ENCODE measurements at regions not wholly inside any gene's neighbourhood (a gene's known extent, or its start where the extent isn't known, plus 50 kb on each side); places are given as distances from the start of the nearest gene placed in this dataset.

- ChIA-PET CTCF (no interaction called here), POLR2A (no interaction called here)
- no peak overlapping the region for H3K4me3 Mint-ChIP-seq
- no peaks in the 10 kb centered on the region for H3K36me3 Mint-ChIP-seq (ENCODE audit: low read depth)
- H3K9me3 Mint-ChIP-seq (ENCODE audit: insufficient read depth): no peaks in the 10 kb centered on the region
- H3K4me1 Mint-ChIP-seq (ENCODE audit: low read depth): no peaks in the 10 kb centered on the region
- no peak for DNase-seq
- H3K27ac Mint-ChIP-seq: no peak overlapping the region
- no peak for ATAC-seq
- no peaks in the 10 kb centered on the region for H3K27me3 Mint-ChIP-seq (ENCODE audit: low read depth)
These were observed 413.9 kb downstream of the HGF start for GRCh38 chr7:81355911-81356310.

GRCh38 chr7:81349044-81349443 lies 420.8 kb downstream of the HGF start:
- H3K27ac Mint-ChIP-seq: no peak overlapping the region
- no peaks in the 10 kb centered on the region for H3K27me3 Mint-ChIP-seq (ENCODE audit: low read depth)
- H3K9me3 Mint-ChIP-seq (ENCODE audit: insufficient read depth): no peaks in the 10 kb centered on the region
- ATAC-seq (no peak), DNase-seq (no peak)
- no peaks in the 10 kb centered on the region for H3K36me3 Mint-ChIP-seq (ENCODE audit: low read depth)
- no peak overlapping the region for H3K4me3 Mint-ChIP-seq
- no peaks in the 10 kb centered on the region for H3K4me1 Mint-ChIP-seq (ENCODE audit: low read depth)
- ChIA-PET CTCF (no interaction called here), POLR2A (no interaction called here)

- Mint-ChIP-seq H3K27me3 (ENCODE audit: low read depth) (no peaks in the 10 kb centered on the region), H3K27ac (no peak overlapping the region), H3K9me3 (ENCODE audit: insufficient read depth) (no peaks in the 10 kb centered on the region), H3K36me3 (ENCODE audit: low read depth) (no peaks in the 10 kb centered on the region), H3K4me1 (ENCODE audit: low read depth) (no peaks in the 10 kb centered on the region), H3K4me3 (no peak overlapping the region)
- no peak for DNase-seq
- CTCF ChIA-PET: interaction anchor here (1.5 kb wide), 1 partner anchor 10 kb away, joined by 3 read pairs; no protein-coding TSS in a partner anchor
- POLR2A ChIA-PET: no interaction called here
- ATAC-seq: no peak
These were observed 421.1 kb upstream of the SEMA3C start for GRCh38 chr7:81339946-81340345.

GRCh38 chr7:81333536-81333935 lies 414.7 kb upstream of the SEMA3C start:
- no peak for DNase-seq
- no peaks in the 10 kb centered on the region for H3K36me3 Mint-ChIP-seq (ENCODE audit: low read depth)
- H3K4me1 Mint-ChIP-seq (ENCODE audit: low read depth): no peaks in the 10 kb centered on the region
- no peaks in the 10 kb centered on the region for H3K27me3 Mint-ChIP-seq (ENCODE audit: low read depth)
- H3K27ac Mint-ChIP-seq: no peak overlapping the region
- H3K4me3 Mint-ChIP-seq: no peak overlapping the region
- ChIA-PET POLR2A (no interaction called here), CTCF (no interaction called here)
- H3K9me3 Mint-ChIP-seq (ENCODE audit: insufficient read depth): peaks cover 3% of the 10 kb centered on the region
- no peak for ATAC-seq

GRCh38 chr7:81333004-81333403 lies 414.2 kb upstream of the SEMA3C start:
- no peaks in the 10 kb centered on the region for H3K27me3 Mint-ChIP-seq (ENCODE audit: low read depth)
- ChIA-PET POLR2A (no interaction called here), CTCF (no interaction called here)
- DNase-seq (no peak), ATAC-seq (no peak)
- H3K9me3 Mint-ChIP-seq (ENCODE audit: insufficient read depth): peaks cover 3% of the 10 kb centered on the region
- no peak overlapping the region for H3K4me3 Mint-ChIP-seq
- H3K27ac Mint-ChIP-seq: no peak overlapping the region
- H3K36me3 Mint-ChIP-seq (ENCODE audit: low read depth): no peaks in the 10 kb centered on the region
- no peaks in the 10 kb centered on the region for H3K4me1 Mint-ChIP-seq (ENCODE audit: low read depth)

- ATAC-seq (no peak), DNase-seq (no peak)
- H3K27me3 Mint-ChIP-seq (ENCODE audit: low read depth): no peaks in the 10 kb centered on the region
- no peak overlapping the region for H3K4me3 Mint-ChIP-seq
- peaks cover 3% of the 10 kb centered on the region for H3K9me3 Mint-ChIP-seq (ENCODE audit: insufficient read depth)
- CTCF ChIA-PET: no interaction called here
- no peaks in the 10 kb centered on the region for H3K4me1 Mint-ChIP-seq (ENCODE audit: low read depth)
- H3K27ac Mint-ChIP-seq: no peak overlapping the region
- H3K36me3 Mint-ChIP-seq (ENCODE audit: low read depth): no peaks in the 10 kb centered on the region
- POLR2A ChIA-PET: no interaction called here
These were observed 412.5 kb upstream of the SEMA3C start for GRCh38 chr7:81331061-81332018.

GRCh38 chr7:81330108-81330507 lies 411.3 kb upstream of the SEMA3C start:
- H3K4me1 Mint-ChIP-seq (ENCODE audit: low read depth): no peaks in the 10 kb centered on the region
- CTCF ChIA-PET: interaction anchor here (1.3 kb wide), 1 partner anchor 10 kb away, joined by 3 read pairs; no protein-coding TSS in a partner anchor

GRCh38 chr7:81327468-81328266 lies 408.8 kb upstream of the SEMA3C start:
- ATAC-seq (no peak), DNase-seq (no peak)
- H3K4me3 Mint-ChIP-seq: no peak overlapping the region
- H3K9me3 Mint-ChIP-seq (ENCODE audit: insufficient read depth): peaks cover 3% of the 10 kb centered on the region
- no peak overlapping the region for H3K27ac Mint-ChIP-seq
- H3K4me1 Mint-ChIP-seq (ENCODE audit: low read depth): no peaks in the 10 kb centered on the region
- H3K27me3 Mint-ChIP-seq (ENCODE audit: low read depth): no peaks in the 10 kb centered on the region
- ChIA-PET CTCF (no interaction called here), POLR2A (no interaction called here)
- no peaks in the 10 kb centered on the region for H3K36me3 Mint-ChIP-seq (ENCODE audit: low read depth)

More at GRCh38 chr7:81330108-81330507, 411.3 kb upstream of the SEMA3C start:
- DNase-seq (no peak), ATAC-seq (no peak)
- no peaks in the 10 kb centered on the region for H3K36me3 Mint-ChIP-seq (ENCODE audit: low read depth)
- H3K27me3 Mint-ChIP-seq (ENCODE audit: low read depth): no peaks in the 10 kb centered on the region
- no peak overlapping the region for H3K27ac Mint-ChIP-seq
- H3K4me3 Mint-ChIP-seq: no peak overlapping the region
- peaks cover 3% of the 10 kb centered on the region for H3K9me3 Mint-ChIP-seq (ENCODE audit: insufficient read depth)
- POLR2A ChIA-PET: no interaction called here

- no peaks in the 10 kb centered on the region for H3K9me3 Mint-ChIP-seq (ENCODE audit: insufficient read depth)
- no peak for ATAC-seq
These were observed 403.1 kb upstream of the SEMA3C start for GRCh38 chr7:81321949-81322348.

GRCh38 chr7:81317741-81318140 lies 398.9 kb upstream of the SEMA3C start:
- no peak for ATAC-seq
- H3K4me3 Mint-ChIP-seq: no peak overlapping the region
- no peak overlapping the region for H3K27ac Mint-ChIP-seq
- H3K27me3 Mint-ChIP-seq (ENCODE audit: low read depth): no peaks in the 10 kb centered on the region
- no peaks in the 10 kb centered on the region for H3K9me3 Mint-ChIP-seq (ENCODE audit: insufficient read depth)
- no peaks in the 10 kb centered on the region for H3K36me3 Mint-ChIP-seq (ENCODE audit: low read depth)
- CTCF ChIA-PET: no interaction called here
- POLR2A ChIA-PET: no interaction called here
- H3K4me1 Mint-ChIP-seq (ENCODE audit: low read depth): no peaks in the 10 kb centered on the region
- no peak for DNase-seq

More at GRCh38 chr7:81321949-81322348, 403.1 kb upstream of the SEMA3C start:
- POLR2A ChIA-PET: no interaction called here
- Mint-ChIP-seq H3K4me1 (ENCODE audit: low read depth) (no peaks in the 10 kb centered on the region), H3K27me3 (ENCODE audit: low read depth) (no peaks in the 10 kb centered on the region), H3K27ac (no peak overlapping the region), H3K36me3 (ENCODE audit: low read depth) (no peaks in the 10 kb centered on the region), H3K4me3 (no peak overlapping the region)
- CTCF ChIA-PET: no interaction called here
- DNase-seq: no peak

GRCh38 chr7:81308643-81309322 lies 389.9 kb upstream of the SEMA3C start:
- ATAC-seq: no peak
- H3K4me1 Mint-ChIP-seq (ENCODE audit: low read depth): no peaks in the 10 kb centered on the region
- CTCF ChIA-PET: no interaction called here
- DNase-seq: no peak
- no peaks in the 10 kb centered on the region for H3K27me3 Mint-ChIP-seq (ENCODE audit: low read depth)
- H3K36me3 Mint-ChIP-seq (ENCODE audit: low read depth): no peaks in the 10 kb centered on the region
- POLR2A ChIA-PET: no interaction called here
- H3K27ac Mint-ChIP-seq: no peak overlapping the region
- H3K4me3 Mint-ChIP-seq: no peak overlapping the region
- H3K9me3 Mint-ChIP-seq (ENCODE audit: insufficient read depth): no peaks in the 10 kb centered on the region

GRCh38 chr7:81301815-81302214 lies 383.0 kb upstream of the SEMA3C start:
- Mint-ChIP-seq H3K9me3 (ENCODE audit: insufficient read depth) (no peaks in the 10 kb centered on the region), H3K4me3 (no peak overlapping the region), H3K4me1 (ENCODE audit: low read depth) (no peaks in the 10 kb centered on the region), H3K36me3 (ENCODE audit: low read depth) (no peaks in the 10 kb centered on the region), H3K27me3 (ENCODE audit: low read depth) (no peaks in the 10 kb centered on the region), H3K27ac (no peak overlapping the region)
- ChIA-PET CTCF (no interaction called here), POLR2A (no interaction called here)
- DNase-seq (no peak), ATAC-seq (no peak)

Measured in activated CD8-positive, alpha-beta T cell treated with anti-CD3 and anti-CD28 coated beads, Interleukin-2, amount 10 ng/mL, durations not matched to agents 7 days and 5 days (primary cell).